BJ (cell line): ENCODE measurements at regions not wholly inside any gene's neighbourhood (a gene's known extent, or its start where the extent isn't known, plus 50 kb on each side); places are given as distances from the start of the nearest gene placed in this dataset.

Experiments
- CTCF ChIA-PET: fragments of 350-600 bp; formaldehyde crosslinking; extraction: SDS; loops from one replicate; lab custom pipeline; 2021; ENCODE audit warnings: antibody characterized with exemption, inconsistent platforms; lab: Yijun Ruan, JAX
- POLR2A ChIA-PET: fragments of 300-600 bp; sonication (Branson Sonifier 250); formaldehyde crosslinking; extraction: SDS; loops from one replicate; lab custom pipeline; 2021; ENCODE audit warnings: antibody characterized with exemption; lab: Charles Lee
- DNase-seq: peaks from one replicate; pipeline ENCODE4 v3.0.0-alpha.2; 2011; ENCODE audit warnings: low read depth
- H3K27me3 ChIP-seq: 2 replicates; pipeline ENCODE4 v1.6.0; 2011; ENCODE audit warnings: low read length; ENCODE audit not compliant: control insufficient read depth, insufficient read depth
- H3K36me3 ChIP-seq: 2 replicates; pipeline ENCODE4 v1.5.1; 2011; ENCODE audit warnings: low read length; ENCODE audit not compliant: control insufficient read depth, insufficient read depth
- H3K4me3 ChIP-seq: 2 replicates; pipeline ENCODE4 v1.5.1; 2011; ENCODE audit warnings: low read depth, mild to moderate bottlenecking, control low read depth, low read length
- TF ChIP-seq, protein P1 (sequence below): IDR thresholded peaks from 2 replicates; pipeline ENCODE4 v1.5.1; 2011; ENCODE audit warnings: low read depth, mild to moderate bottlenecking, control low read depth, inconsistent platforms, low read length, moderate library complexity; ENCODE audit not compliant: insufficient read depth

DNA sequence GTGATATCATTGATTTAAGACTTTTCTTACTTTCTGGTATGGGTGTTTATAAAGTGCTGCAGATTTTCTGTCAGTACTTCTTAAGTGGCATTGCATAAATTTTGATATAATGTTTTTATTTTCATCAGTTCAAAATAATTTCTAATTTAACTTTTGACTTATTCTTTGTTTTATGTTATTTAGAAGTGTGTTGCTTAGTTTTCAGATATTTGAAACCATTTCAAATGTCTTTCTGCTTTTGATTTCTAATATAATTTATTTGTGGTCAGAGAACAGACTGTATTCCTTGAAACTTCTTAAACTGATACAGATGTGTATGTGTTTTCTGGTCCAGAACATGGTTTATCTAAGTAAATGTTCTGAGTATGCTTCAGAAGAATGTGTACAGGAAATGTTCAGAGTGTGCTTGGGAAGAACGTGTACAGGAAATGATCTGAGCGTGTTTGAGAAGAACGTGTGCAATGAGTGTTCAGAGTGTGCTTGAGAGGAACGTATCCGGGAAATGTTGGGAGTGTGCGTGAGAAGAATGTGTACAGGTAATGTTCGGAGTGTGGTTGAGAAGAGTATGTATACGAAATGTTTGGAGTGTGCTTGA, 265.7 kb upstream of the HS6ST1 start:
- Histone ChIP-seq H3K27me3 (no peaks in the 10 kb centered on the region), H3K4me3 (no peak overlapping the region), H3K36me3 (no peaks in the 10 kb centered on the region)
- ChIA-PET POLR2A (no interaction called here), CTCF (no interaction called here)
- DNase-seq, result peak; percentile 84
- TF ChIP-seq, protein P1, sequence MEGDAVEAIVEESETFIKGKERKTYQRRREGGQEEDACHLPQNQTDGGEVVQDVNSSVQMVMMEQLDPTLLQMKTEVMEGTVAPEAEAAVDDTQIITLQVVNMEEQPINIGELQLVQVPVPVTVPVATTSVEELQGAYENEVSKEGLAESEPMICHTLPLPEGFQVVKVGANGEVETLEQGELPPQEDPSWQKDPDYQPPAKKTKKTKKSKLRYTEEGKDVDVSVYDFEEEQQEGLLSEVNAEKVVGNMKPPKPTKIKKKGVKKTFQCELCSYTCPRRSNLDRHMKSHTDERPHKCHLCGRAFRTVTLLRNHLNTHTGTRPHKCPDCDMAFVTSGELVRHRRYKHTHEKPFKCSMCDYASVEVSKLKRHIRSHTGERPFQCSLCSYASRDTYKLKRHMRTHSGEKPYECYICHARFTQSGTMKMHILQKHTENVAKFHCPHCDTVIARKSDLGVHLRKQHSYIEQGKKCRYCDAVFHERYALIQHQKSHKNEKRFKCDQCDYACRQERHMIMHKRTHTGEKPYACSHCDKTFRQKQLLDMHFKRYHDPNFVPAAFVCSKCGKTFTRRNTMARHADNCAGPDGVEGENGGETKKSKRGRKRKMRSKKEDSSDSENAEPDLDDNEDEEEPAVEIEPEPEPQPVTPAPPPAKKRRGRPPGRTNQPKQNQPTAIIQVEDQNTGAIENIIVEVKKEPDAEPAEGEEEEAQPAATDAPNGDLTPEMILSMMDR, result no peak

DNA sequence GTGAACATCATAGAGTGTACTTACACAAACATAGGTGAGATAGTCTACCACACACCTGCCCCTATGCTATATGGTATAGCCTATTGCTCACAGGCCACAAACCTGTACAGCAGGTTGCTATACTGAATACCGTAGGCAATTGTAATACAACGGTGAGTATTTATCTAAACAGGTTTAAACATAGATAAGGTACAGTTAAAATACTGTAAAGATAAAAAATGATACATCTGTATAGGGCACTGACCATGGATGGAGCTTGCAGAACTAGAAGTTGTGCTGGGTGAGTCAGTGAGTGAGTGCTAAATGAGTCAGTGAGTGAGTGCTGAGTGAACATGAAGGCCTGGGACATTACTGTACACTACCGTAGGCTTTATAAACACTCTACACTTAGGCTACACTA, 267.0 kb upstream of the HS6ST1 start:
- no peaks in the 10 kb centered on the region for H3K27me3 ChIP-seq
- no peak overlapping the region for H3K4me3 ChIP-seq
- ChIA-PET POLR2A (interaction anchor here (0.6 kb wide), 1 partner anchor 117 kb away, joined by 4 read pairs; no protein-coding TSS in a partner anchor), CTCF (interaction anchor here (0.6 kb wide), 1 partner anchor 286 kb away, joined by 3 read pairs; no protein-coding TSS in a partner anchor)
- TF ChIP-seq, protein P1, result no peak
- no peaks in the 10 kb centered on the region for H3K36me3 ChIP-seq
- DNase-seq, result peak; percentile 22

DNA sequence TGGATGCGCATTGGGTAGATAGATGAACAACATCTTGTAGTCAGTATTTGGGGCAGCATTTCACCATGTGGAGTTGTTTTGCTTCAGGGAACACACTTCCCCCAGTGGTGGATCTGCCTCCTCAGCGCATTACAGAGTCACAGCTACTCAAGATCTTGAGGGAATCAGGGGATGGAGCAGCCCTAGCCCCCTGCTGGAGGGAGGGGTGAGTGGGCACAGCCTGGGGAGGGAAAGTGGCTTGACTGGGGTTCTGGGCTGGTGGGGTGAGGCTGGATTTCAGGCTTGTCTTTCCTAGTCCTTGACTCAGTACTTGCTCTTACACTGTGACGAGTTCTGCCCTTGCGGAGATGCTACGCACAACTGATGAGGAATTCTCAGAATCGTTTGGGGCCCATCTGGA, 271.0 kb upstream of the HS6ST1 start:
- TF ChIP-seq, protein P1, result no peak
- CTCF ChIA-PET, result no interaction called here

DNA sequence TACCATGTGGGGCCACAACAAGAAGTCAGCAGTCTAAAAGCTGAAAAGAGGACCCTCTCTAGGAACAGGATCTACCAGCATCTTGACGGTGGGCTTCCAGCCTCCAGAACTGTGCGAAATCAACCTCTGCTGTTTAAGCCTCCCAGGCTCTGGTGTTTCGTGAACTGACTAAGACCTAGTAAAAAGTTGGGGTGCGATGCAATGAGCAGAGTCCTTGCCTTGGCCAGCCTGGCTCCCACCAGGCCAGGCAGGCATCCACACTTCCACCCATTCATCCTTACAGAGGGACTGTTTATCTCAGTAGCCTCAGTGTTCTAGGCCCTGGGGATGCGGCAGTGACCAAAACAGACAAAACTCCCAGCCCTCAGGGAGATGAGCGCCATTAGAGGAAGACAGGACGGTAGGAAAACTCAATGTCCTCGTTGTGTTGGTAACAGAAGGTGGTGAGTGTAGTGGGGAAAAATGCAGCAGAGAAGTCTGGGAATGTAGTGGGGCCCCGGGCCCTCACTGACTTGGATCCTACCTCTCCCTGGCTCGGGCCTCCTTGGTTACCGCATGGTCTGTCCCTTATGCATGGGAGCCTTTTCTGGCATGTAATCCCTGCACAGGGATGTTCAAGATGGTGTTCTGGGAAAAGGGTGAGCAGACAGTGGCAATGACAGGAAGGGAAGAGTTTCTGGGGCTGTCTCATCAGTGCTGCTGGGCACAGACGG, 271.8 kb upstream of the HS6ST1 start:
- DNase-seq, result no peak
- ChIA-PET POLR2A (no interaction called here), CTCF (no interaction called here)
- TF ChIP-seq, protein P1, result no peak
- Histone ChIP-seq H3K27me3 (no peaks in the 10 kb centered on the region; the same call in 1 of the 2 replicates), H3K4me3 (no peak overlapping the region), H3K36me3 (no peaks in the 10 kb centered on the region)

More for the DNA sequence above, 271.0 kb upstream of the HS6ST1 start:
- Histone ChIP-seq H3K36me3 (no peaks in the 10 kb centered on the region), H3K4me3 (no peak overlapping the region), H3K27me3 (no peaks in the 10 kb centered on the region; the same call in 1 of the 2 replicates)
- POLR2A ChIA-PET, result no interaction called here
- no peak for DNase-seq

DNA sequence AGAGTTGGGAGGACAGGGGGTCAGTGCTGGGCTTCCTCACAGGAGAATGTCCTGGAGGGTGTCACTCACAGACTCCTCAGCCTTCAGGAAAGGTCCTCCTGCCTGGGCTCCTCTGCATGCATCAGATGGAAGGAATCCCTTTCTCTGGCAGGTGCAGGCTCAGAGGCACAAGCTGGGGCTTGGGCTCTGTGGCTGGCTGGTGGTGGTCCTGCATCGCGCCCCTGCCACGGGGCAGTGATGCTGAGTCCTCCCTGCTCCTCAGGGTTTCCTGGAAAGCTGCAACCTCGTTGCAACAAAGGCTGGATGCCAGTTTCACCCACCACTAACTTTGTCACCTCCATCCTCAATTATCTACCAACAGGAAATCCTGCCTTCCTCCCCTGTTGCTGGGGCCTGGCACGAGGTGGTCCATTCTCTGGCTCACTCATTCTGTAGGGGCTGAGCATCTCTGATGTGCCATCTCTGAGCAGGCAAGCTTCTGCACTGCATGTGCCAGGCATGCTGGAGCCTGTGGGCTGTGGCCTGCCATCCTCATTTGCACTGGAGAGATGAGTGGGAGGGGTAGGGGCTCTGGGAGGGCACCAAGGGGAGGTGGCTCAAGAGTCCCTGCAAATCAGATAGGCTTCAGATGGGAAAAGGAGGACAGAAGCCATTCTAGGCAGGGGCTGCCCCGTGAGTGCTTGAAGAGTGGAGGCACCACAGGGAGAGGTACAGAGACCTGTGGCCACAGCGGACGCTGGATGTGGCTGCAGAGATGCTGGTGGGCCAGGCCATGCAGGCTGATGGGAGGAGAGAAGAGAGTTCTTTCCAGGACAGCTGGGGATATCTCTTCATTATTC, 272.6 kb upstream of the HS6ST1 start:
- Histone ChIP-seq H3K27me3 (no peaks in the 10 kb centered on the region; the same call in 1 of the 2 replicates), H3K36me3 (no peaks in the 10 kb centered on the region), H3K4me3 (no peak overlapping the region)
- ChIA-PET POLR2A (no interaction called here), CTCF (no interaction called here)
- TF ChIP-seq, protein P1, result no peak
- no peak for DNase-seq
